Lower lobe of right lung (tissue), 2 donors: ENCODE measurements at regions not wholly inside any gene's neighbourhood (a gene's known extent, or its start where the extent isn't known, plus 50 kb on each side); places are given as distances from the start of the nearest gene placed in this dataset.

Source experiments
- ATAC-seq, 2 donors: fragments of 200-7000 bp; cut with Tn5 transposase; one replicate each; pipeline ENCODE4 v1.9.1; 2020 to 2022; ENCODE audit warnings: mild to moderate bottlenecking in 2 of 2, moderate library complexity in 2 of 2
- DNase-seq: peaks from one replicate; pipeline ENCODE4 v3.0.0-alpha.2; 2020
- H3K27ac ChIP-seq: fragments of 200-600 bp; one replicate; pipeline ENCODE4 v1.8.0; 2022
- H3K27me3 ChIP-seq: fragments of 200-600 bp; one replicate; pipeline ENCODE4 v1.8.0; 2022; ENCODE audit warnings: low read depth
- H3K36me3 ChIP-seq: fragments of 200-600 bp; one replicate; pipeline ENCODE4 v1.8.0; 2022; ENCODE audit warnings: mild to moderate bottlenecking
- H3K4me1 ChIP-seq: fragments of 200-600 bp; one replicate; pipeline ENCODE4 v1.8.0; 2022
- H3K4me3 ChIP-seq: fragments of 200-600 bp; one replicate; pipeline ENCODE4 v1.8.0; 2022; ENCODE audit warnings: mild to moderate bottlenecking
- H3K9me3 ChIP-seq: fragments of 200-600 bp; one replicate; pipeline ENCODE4 v1.8.0; 2022
- intact Hi-C: fragments of 100-400 bp; cut with DNase I; formaldehyde crosslinking; loops from one replicate; pipeline ENCODE4 v1.11.0; 2022
- TF ChIP-seq, protein P1 (sequence below): fragments of 200-600 bp; IDR thresholded peaks from one replicate; pipeline ENCODE4 v1.8.0; 2022; ENCODE audit warnings: antibody characterized with exemption, mild to moderate bottlenecking
- donor health status: DM: no; HTN: yes; CAD: no; lungs with severe emphysema.

DNA sequence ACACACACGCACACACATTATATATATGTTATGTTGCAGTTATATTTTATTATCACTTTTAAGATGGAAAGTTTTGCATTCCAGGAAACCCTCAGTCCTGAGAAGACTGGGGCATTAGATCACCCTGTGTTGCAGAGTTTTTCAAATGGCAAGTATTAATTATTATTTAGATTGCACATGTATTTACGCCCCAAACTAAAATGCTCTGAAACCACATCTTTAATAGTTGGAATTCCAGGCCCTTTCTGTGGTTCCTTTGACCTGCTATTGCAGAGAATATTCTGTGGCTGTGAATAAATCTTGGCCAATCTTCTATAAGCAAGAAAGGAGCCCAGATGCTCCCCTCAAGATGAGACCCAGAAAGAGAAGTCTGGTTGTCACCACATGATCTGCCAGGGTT lies 427.0 kb upstream of the TNP1 start:
- no peaks in the 10 kb centered on the region for H3K36me3 ChIP-seq
- intact Hi-C loops, result no loop called here

DNA sequence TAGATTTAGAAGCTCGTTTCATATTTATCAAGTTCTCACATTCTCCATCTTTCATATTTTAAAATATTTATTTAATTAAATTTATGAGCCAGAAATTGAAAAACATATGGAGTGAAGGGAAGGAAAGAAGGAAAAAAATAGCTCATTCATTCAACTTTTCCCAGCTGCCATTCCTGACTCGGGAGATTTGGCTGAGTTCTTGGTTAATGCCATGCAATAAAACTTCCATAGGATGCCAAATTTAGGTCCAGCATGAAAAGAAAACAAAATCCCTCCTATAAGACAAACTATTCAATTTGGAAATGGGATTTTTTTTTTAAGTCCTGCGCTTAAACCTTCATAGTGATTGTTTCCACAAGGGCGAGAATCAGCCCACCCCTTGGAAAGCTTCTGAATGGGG lies 426.1 kb upstream of the TNP1 start:
- no peaks in the 10 kb centered on the region for H3K36me3 ChIP-seq
- no peak for ATAC-seq
- intact Hi-C loops, result no loop called here
- no peaks in the 10 kb centered on the region for H3K4me1 ChIP-seq
- DNase-seq, result no peak
- H3K4me3 ChIP-seq, result no peak overlapping the region
- TF ChIP-seq, protein P1, sequence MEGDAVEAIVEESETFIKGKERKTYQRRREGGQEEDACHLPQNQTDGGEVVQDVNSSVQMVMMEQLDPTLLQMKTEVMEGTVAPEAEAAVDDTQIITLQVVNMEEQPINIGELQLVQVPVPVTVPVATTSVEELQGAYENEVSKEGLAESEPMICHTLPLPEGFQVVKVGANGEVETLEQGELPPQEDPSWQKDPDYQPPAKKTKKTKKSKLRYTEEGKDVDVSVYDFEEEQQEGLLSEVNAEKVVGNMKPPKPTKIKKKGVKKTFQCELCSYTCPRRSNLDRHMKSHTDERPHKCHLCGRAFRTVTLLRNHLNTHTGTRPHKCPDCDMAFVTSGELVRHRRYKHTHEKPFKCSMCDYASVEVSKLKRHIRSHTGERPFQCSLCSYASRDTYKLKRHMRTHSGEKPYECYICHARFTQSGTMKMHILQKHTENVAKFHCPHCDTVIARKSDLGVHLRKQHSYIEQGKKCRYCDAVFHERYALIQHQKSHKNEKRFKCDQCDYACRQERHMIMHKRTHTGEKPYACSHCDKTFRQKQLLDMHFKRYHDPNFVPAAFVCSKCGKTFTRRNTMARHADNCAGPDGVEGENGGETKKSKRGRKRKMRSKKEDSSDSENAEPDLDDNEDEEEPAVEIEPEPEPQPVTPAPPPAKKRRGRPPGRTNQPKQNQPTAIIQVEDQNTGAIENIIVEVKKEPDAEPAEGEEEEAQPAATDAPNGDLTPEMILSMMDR, result no peak
- H3K27ac ChIP-seq, result no peak overlapping the region
- no peaks in the 10 kb centered on the region for H3K27me3 ChIP-seq
- no peaks in the 10 kb centered on the region for H3K9me3 ChIP-seq

More for the DNA sequence above, 427.0 kb upstream of the TNP1 start:
- TF ChIP-seq, protein P1, result no peak
- Histone ChIP-seq H3K27me3 (no peaks in the 10 kb centered on the region), H3K4me1 (no peaks in the 10 kb centered on the region), H3K4me3 (no peak overlapping the region), H3K9me3 (no peaks in the 10 kb centered on the region), H3K27ac (no peak overlapping the region)
- ATAC-seq (no peak), DNase-seq (no peak)

DNA sequence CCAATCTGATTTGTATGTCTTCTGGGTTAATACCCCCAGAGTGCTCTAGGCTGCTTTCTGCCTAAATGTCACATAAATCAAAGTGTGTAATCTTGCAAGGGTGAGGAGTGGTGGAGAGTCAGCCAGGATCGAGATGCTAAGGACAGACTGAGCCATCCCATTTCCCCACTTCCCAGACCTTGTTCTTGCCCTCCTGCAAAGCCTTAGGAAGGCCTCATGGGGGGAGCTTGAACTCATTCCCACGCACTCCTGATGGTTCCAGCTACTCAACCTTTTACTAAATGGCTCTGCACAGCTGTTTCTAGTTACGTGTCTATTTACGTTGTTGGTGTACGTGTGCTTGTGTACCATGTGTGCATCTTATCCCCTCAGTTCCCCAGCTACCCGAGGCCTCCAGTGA lies 423.6 kb upstream of the TNP1 start:
- H3K27ac ChIP-seq, result no peak overlapping the region
- intact Hi-C loops, result no loop called here

DNA sequence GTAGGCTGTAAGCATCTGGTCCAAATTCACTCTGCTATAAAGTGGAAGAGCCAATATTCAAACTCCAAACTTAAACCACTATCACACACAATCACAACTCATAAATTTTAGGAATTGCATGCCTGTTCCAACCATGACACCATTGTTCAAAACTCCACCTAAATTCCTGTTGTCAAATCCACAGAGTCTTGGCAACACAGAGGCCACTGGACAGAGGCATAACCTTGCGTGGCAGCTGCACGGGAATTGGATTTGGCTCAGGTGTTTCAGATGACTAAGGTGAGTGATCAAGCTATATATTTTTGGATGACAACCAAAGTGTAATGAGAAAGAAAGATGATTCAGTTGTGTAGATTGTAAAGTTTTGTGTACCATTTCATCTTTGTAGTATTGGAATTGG lies 422.7 kb upstream of the TNP1 start:
- TF ChIP-seq, protein P1, result no peak
- intact Hi-C loops, result no loop called here

More for the DNA sequence above, 423.6 kb upstream of the TNP1 start:
- H3K4me3 ChIP-seq, result no peak overlapping the region
- no peaks in the 10 kb centered on the region for H3K4me1 ChIP-seq
- H3K9me3 ChIP-seq, result no peaks in the 10 kb centered on the region
- H3K27me3 ChIP-seq, result no peaks in the 10 kb centered on the region
- no peaks in the 10 kb centered on the region for H3K36me3 ChIP-seq
- DNase-seq (no peak), ATAC-seq (no peak)
- TF ChIP-seq, protein P1, result no peak

DNA sequence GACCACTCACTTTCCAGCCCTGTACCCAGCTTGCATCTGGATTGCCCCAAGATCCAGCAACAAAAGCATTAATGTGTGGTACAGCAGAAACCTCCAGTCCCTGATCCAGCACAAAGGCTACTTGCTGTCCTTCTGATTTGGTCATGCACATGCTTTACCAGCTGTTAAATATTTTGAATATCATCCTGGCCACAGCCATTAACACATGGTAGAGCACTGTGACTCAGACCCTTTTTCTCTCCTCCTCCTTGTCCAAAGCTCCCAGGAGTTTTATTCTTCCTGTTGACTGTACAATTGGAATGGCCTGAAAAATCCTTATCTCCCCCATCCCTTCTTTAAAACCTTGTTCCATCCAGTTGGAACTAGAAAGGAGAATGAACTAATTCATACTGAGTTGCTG lies 419.7 kb upstream of the TNP1 start:
- intact Hi-C loops, result no loop called here
- Histone ChIP-seq H3K4me3 (no peak overlapping the region), H3K9me3 (no peaks in the 10 kb centered on the region), H3K36me3 (no peaks in the 10 kb centered on the region), H3K4me1 (no peaks in the 10 kb centered on the region), H3K27ac (no peak overlapping the region), H3K27me3 (no peaks in the 10 kb centered on the region)
- ATAC-seq, result no peak
- TF ChIP-seq, protein P1, result no peak
- no peak for DNase-seq

More for the DNA sequence above, 422.7 kb upstream of the TNP1 start:
- DNase-seq (no peak), ATAC-seq (no peak)
- Histone ChIP-seq H3K27me3 (no peaks in the 10 kb centered on the region), H3K9me3 (no peaks in the 10 kb centered on the region), H3K4me3 (no peak overlapping the region), H3K36me3 (no peaks in the 10 kb centered on the region), H3K4me1 (no peaks in the 10 kb centered on the region), H3K27ac (no peak overlapping the region)

DNA sequence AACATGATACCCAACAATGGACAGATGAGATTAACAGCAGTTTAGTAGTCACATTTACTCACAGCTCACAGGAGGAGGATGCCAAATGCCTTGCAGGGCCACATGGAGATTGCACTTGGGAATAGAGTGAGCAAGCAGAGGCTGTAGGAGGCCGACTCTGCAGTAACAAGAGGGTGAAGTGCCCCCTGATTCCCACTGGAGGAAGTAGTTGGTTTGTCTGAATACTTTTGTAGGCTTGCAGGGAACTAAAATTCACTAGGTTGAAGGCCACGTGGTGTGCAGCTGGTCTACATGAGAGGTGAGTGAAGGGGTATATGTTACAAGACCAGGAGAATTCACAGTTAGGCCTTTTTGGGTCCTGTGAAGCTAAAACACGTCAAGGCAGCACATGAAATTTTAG lies 419.3 kb upstream of the TNP1 start:
- Histone ChIP-seq H3K27ac (no peak overlapping the region), H3K4me3 (no peak overlapping the region), H3K36me3 (no peaks in the 10 kb centered on the region), H3K4me1 (no peaks in the 10 kb centered on the region), H3K9me3 (no peaks in the 10 kb centered on the region), H3K27me3 (no peaks in the 10 kb centered on the region)
- DNase-seq (no peak), ATAC-seq (no peak)
- TF ChIP-seq, protein P1, result no peak
- intact Hi-C loops, result no loop called here
